ENCODE measurements at regions not wholly inside any gene's neighbourhood (a gene's known extent, or its start where the extent isn't known, plus 50 kb on each side); places are given as distances from the start of the nearest gene placed in this dataset.

DNA sequence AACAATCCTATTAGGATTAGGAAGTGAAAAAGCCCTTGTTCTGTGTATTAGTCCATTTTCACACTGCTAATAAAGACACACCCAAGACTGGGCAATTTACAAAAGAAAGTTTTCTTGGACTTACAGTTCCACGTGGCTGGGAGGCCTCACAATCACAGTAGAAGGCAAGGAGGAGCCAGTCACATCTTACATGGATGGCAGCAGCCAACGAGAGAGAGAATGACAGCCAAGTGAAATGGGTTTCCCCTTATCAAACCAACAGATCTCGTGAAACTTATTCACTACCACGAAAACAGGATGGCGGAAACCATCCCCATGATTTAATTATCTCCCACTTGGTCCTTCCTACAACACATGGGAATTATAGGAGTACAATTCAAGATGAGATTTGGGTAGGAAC lies 248.2 kb upstream of the KCNMB2 start:
- H3K27ac Mint-ChIP-seq, result no peak overlapping the region
- H3K27me3 Mint-ChIP-seq, result no peaks in the 10 kb centered on the region
- CTCF ChIA-PET, result no interaction called here
- no peaks in the 10 kb centered on the region for H3K4me1 Mint-ChIP-seq (ENCODE audit: low read depth)
- no peaks in the 10 kb centered on the region for H3K36me3 Mint-ChIP-seq (ENCODE audit: low read depth)
- intact Hi-C loops (cut with DNase I, micrococcal nuclease), result no loop called here
- TF ChIP-seq, protein P1, sequence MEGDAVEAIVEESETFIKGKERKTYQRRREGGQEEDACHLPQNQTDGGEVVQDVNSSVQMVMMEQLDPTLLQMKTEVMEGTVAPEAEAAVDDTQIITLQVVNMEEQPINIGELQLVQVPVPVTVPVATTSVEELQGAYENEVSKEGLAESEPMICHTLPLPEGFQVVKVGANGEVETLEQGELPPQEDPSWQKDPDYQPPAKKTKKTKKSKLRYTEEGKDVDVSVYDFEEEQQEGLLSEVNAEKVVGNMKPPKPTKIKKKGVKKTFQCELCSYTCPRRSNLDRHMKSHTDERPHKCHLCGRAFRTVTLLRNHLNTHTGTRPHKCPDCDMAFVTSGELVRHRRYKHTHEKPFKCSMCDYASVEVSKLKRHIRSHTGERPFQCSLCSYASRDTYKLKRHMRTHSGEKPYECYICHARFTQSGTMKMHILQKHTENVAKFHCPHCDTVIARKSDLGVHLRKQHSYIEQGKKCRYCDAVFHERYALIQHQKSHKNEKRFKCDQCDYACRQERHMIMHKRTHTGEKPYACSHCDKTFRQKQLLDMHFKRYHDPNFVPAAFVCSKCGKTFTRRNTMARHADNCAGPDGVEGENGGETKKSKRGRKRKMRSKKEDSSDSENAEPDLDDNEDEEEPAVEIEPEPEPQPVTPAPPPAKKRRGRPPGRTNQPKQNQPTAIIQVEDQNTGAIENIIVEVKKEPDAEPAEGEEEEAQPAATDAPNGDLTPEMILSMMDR (IDR thresholded peaks at IDR 0.05), result no peak
- Histone ChIP-seq H3K27ac (ENCODE audit: low read depth in 1 of 2, low read length in 2 of 2) (no peak overlapping the region), H3K4me3 (ENCODE audit: low read length) (no peak overlapping the region), H3K27me3 (ENCODE audit: control insufficient read depth in 1 of 2, insufficient read depth in 2 of 2, low read length in 2 of 2) (no peaks in the 10 kb centered on the region), H3K36me3 (ENCODE audit: insufficient read depth, low read length) (no peaks in the 10 kb centered on the region), H3K4me1 (ENCODE audit: insufficient read depth, low read length) (no peaks in the 10 kb centered on the region), H3K9me3 (ENCODE audit: control insufficient read depth in 1 of 2, insufficient read depth in 1 of 2, low read length in 2 of 2) (no peaks in the 10 kb centered on the region)
- peaks cover 7% of the 10 kb centered on the region for H3K9me3 Mint-ChIP-seq
- no peak overlapping the region for H3K4me3 Mint-ChIP-seq
- ATAC-seq (ENCODE audit: poor library complexity), result no peak
- no peak for DNase-seq
- POLR2A ChIA-PET, result no interaction called here

DNA sequence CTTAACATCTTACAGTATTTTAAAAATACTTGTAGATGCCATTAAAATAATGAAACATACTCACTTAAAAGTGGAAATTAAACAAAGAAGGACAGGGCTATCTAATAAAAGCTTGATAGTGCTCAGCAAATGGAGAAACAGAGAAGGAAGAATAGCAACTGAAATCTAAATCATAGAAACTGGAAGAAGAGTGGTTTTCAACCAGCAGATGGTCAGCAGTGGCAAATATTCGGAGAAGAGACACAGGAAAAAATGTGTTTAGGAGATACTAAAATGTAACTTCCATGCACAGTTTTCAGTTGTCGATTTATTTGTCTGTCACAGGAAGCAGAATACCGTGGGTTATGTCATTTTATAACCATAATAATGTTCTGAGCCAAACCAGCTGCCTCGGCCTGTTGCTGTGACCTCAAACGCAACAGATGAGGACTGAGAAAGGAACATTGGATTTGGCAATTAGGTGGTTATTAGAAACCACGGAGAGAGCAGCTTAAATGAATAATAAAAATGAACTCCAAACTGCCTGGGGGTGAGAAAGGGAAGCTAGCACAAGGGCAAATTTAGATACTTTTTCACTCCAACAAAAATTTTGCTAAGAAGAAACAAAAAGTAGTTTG lies 246.6 kb upstream of the KCNMB2 start:
- intact Hi-C loops (cut with DNase I, micrococcal nuclease), result no loop called here
- H3K36me3 Mint-ChIP-seq (ENCODE audit: low read depth), result no peaks in the 10 kb centered on the region
- Histone ChIP-seq H3K9me3 (ENCODE audit: control insufficient read depth in 1 of 2, insufficient read depth in 1 of 2, low read length in 2 of 2) (no peaks in the 10 kb centered on the region), H3K36me3 (ENCODE audit: insufficient read depth, low read length) (no peaks in the 10 kb centered on the region), H3K27me3 (ENCODE audit: control insufficient read depth in 1 of 2, insufficient read depth in 2 of 2, low read length in 2 of 2) (no peaks in the 10 kb centered on the region), H3K4me1 (ENCODE audit: insufficient read depth, low read length) (no peaks in the 10 kb centered on the region), H3K27ac (ENCODE audit: low read depth in 1 of 2, low read length in 2 of 2) (no peak overlapping the region), H3K4me3 (ENCODE audit: low read length) (no peak overlapping the region)
- peaks cover 7% of the 10 kb centered on the region for H3K9me3 Mint-ChIP-seq
- no peak for ATAC-seq (ENCODE audit: poor library complexity)
- POLR2A ChIA-PET, result no interaction called here
- H3K27me3 Mint-ChIP-seq, result no peaks in the 10 kb centered on the region
- TF ChIP-seq, protein P1 (IDR thresholded peaks at IDR 0.05), result no peak
- DNase-seq, result no peak
- no peak overlapping the region for H3K4me3 Mint-ChIP-seq
- H3K27ac Mint-ChIP-seq, result no peak overlapping the region
- CTCF ChIA-PET, result no interaction called here
- H3K4me1 Mint-ChIP-seq (ENCODE audit: low read depth), result no peaks in the 10 kb centered on the region

DNA sequence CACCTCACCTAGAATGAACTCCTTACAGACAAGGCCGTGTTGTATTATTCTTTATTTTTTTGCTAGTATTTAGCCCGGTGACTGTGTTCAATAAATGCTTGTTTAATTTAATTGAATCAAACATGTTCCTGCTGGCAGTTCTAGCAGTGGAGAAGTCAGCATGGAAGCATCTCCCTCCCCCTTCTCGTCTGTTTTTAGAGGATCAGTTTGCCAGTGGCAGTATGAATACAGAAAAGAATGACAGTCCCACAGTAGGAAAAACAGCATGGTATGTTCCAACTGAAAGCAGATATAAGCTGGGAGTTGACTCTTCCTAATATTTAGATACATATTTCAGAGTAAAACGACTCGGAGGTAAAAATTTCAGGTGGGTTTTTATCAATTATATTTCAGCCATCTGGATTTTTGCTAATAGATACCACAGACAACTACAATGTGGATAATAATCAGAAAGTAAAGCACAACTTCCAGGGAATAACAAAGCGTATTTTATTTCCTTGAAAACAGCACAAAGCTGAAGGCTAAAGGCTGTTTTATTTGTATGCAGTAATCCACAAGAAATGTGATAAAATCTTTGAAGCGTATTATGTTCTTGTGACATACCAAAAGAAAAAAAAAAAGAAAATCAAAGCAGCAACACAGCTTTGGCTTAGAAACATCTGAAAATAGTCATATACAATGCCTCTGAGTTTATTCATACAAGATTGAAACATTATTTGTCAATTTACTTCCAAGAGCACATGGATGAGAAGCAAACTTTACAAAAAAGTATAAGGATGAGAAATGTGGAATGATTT lies 244.5 kb upstream of the KCNMB2 start:
- DNase-seq, result no peak
- Histone ChIP-seq H3K9me3 (ENCODE audit: control insufficient read depth in 1 of 2, insufficient read depth in 1 of 2, low read length in 2 of 2) (no peaks in the 10 kb centered on the region), H3K27ac (ENCODE audit: low read depth in 1 of 2, low read length in 2 of 2) (no peak overlapping the region), H3K36me3 (ENCODE audit: insufficient read depth, low read length) (no peaks in the 10 kb centered on the region), H3K27me3 (ENCODE audit: control insufficient read depth in 1 of 2, insufficient read depth in 2 of 2, low read length in 2 of 2) (no peaks in the 10 kb centered on the region), H3K4me3 (ENCODE audit: low read length) (no peak overlapping the region), H3K4me1 (ENCODE audit: insufficient read depth, low read length) (no peaks in the 10 kb centered on the region)
- no peak for ATAC-seq (ENCODE audit: poor library complexity)
- Mint-ChIP-seq H3K4me3 (no peak overlapping the region), H3K36me3 (ENCODE audit: low read depth) (no peaks in the 10 kb centered on the region), H3K9me3 (peaks cover 7% of the 10 kb centered on the region), H3K4me1 (ENCODE audit: low read depth) (no peaks in the 10 kb centered on the region), H3K27ac (no peak overlapping the region), H3K27me3 (no peaks in the 10 kb centered on the region)
- ChIA-PET POLR2A (no interaction called here), CTCF (no interaction called here)
- TF ChIP-seq, protein P1 (IDR thresholded peaks at IDR 0.05), result no peak
- intact Hi-C loops (cut with DNase I, micrococcal nuclease), result no loop called here
